ENCODE measurements at regions not wholly inside any gene's neighbourhood (a gene's known extent, or its start where the extent isn't known, plus 50 kb on each side); places are given as distances from the start of the nearest gene placed in this dataset.

DNA sequence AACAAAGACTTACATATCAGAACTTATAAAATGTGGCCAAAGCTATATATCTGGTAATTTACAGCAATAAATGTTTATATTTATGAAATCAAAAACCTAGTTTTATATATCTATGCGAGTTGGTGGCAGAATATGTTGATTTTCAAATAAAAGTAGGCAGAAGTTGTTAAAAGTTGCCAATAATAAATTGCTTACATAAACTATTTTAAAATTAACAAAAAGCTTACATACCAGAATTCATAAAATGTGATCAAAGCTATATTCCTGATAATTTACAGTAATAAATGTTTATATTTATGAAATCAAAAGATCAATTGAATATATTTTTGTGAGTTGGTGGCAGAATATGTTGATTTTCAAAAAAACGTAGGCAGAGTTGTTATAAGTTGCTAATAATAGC is 451.8 kb upstream of the KHDRBS2 start:
- ChIA-PET CTCF (ENCODE audit: low intra/inter-chr PET ratio) (no interaction called here), POLR2A (interaction anchor here (0.6 kb wide), 1 partner anchor 174 kb away, joined by 3 read pairs; no protein-coding TSS in a partner anchor)
- no peaks in the 10 kb centered on the region for H3K79me2 ChIP-seq (ENCODE audit: control insufficient read depth, insufficient read depth, low read length)
- 0% methylated on average over 2 of the region's 2 CpGs for WGBS (ENCODE audit: insufficient coverage, low coverage, missing lambda C conversion rate)
- H3K4me1 ChIP-seq (replicated peaks in 1 of 2; ENCODE audit: control insufficient read depth in 2 of 2, insufficient read depth in 2 of 2, low read length in 2 of 2): no peaks in the 10 kb centered on the region
- in situ Hi-C loops (cut with MboI): no loop called here
- H3K36me3 ChIP-seq (ENCODE audit: control insufficient read depth, insufficient read depth, low read length): no peaks in the 10 kb centered on the region
- no peak overlapping the region for H3K9ac ChIP-seq (ENCODE audit: insufficient read depth in 1 of 2, low read depth in 2 of 2, low read length in 2 of 2)
- H3K9me3 ChIP-seq (replicated peaks; ENCODE audit: control insufficient read depth, insufficient read depth, low read depth, low read length): no peaks in the 10 kb centered on the region
- DNase-seq (ENCODE audit: extremely low read depth in 1 of 4, low spot score in 3 of 4) (no peak), ATAC-seq (no peak), FAIRE-seq (no peak)
- H2AFZ ChIP-seq (ENCODE audit: low read depth, low read length): no peak overlapping the region
- H3K27me3 ChIP-seq (ENCODE audit: control insufficient read depth in 2 of 2, insufficient read depth in 2 of 2, low read length in 2 of 2): no peaks in the 10 kb centered on the region
- no peaks in the 10 kb centered on the region for H3K9me1 ChIP-seq (ENCODE audit: control insufficient read depth, insufficient read depth, low read length)
- H3K4me2 ChIP-seq (ENCODE audit: insufficient read depth, low read length): no peak overlapping the region
- no peaks in the 10 kb centered on the region for H4K20me1 ChIP-seq (replicated peaks; ENCODE audit: control insufficient read depth, insufficient read depth, low read length)
- no TSS peak for BruUV-seq (replicated peaks)
- no peak overlapping the region for H3K4me3 ChIP-seq
- intact Hi-C loops (cut with micrococcal nuclease): no loop called here
- peak; percentile 25; the same call in 1 of the 2 replicates for TF ChIP-seq ZNF316 (IDR thresholded peaks at IDR 0.05)
- TF ChIP-seq, protein P1, sequence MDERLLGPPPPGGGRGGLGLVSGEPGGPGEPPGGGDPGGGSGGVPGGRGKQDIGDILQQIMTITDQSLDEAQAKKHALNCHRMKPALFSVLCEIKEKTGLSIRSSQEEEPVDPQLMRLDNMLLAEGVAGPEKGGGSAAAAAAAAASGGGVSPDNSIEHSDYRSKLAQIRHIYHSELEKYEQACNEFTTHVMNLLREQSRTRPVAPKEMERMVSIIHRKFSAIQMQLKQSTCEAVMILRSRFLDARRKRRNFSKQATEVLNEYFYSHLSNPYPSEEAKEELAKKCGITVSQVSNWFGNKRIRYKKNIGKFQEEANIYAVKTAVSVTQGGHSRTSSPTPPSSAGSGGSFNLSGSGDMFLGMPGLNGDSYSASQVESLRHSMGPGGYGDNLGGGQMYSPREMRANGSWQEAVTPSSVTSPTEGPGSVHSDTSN (CRISPR knock-in tag; IDR thresholded peaks at IDR 0.05; ENCODE audit: low read depth): no peak
- TF ChIP-seq, protein P1 (tag; conservative IDR thresholded peaks at IDR 0.05; ENCODE audit: low read depth): no peak
- no peak overlapping the region for H3K27ac ChIP-seq (ENCODE audit: extremely low read depth, low read depth, low read length)

DNA sequence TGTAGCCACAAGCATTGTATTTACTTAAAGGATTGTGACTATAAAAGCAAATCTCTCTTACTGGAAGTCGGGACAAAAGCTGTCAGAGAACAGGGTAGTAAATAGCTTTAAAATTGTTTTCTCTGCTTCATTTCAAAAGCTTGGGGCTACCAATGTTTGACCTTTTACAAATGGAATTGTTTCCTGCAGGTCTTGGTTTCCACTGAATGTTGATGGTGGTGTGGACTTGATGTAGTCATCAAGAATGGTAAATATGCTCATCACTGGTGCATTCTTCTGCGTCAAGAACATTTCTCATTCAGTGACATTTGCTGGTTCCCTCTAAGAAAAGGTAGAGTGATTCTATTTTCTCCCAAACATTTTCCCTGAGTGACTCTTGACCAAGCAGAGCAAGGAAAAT is 435.4 kb upstream of the KHDRBS2 start:
- ChIA-PET POLR2A (no interaction called here), CTCF (ENCODE audit: low intra/inter-chr PET ratio) (no interaction called here)
- no peaks in the 10 kb centered on the region for H3K4me1 ChIP-seq (replicated peaks in 1 of 2; ENCODE audit: control insufficient read depth in 2 of 2, insufficient read depth in 2 of 2, low read length in 2 of 2)
- H3K4me2 ChIP-seq (ENCODE audit: insufficient read depth, low read length): no peak overlapping the region
- no peaks in the 10 kb centered on the region for H3K36me3 ChIP-seq (ENCODE audit: control insufficient read depth, insufficient read depth, low read length)
- H2AFZ ChIP-seq (ENCODE audit: low read depth, low read length): no peak overlapping the region
- H3K4me3 ChIP-seq: no peak overlapping the region
- WGBS (ENCODE audit: insufficient coverage, low coverage, missing lambda C conversion rate): 0% methylated on average over 2 of the region's 2 CpGs
- DNase-seq (ENCODE audit: extremely low read depth in 1 of 4, low spot score in 3 of 4) (no peak), ATAC-seq (no peak), FAIRE-seq (no peak)
- no TSS peak for BruUV-seq (replicated peaks)
- H3K9me1 ChIP-seq (ENCODE audit: control insufficient read depth, insufficient read depth, low read length): no peaks in the 10 kb centered on the region
- no peaks in the 10 kb centered on the region for H3K27me3 ChIP-seq (ENCODE audit: control insufficient read depth in 2 of 2, insufficient read depth in 2 of 2, low read length in 2 of 2)
- H4K20me1 ChIP-seq (replicated peaks; ENCODE audit: control insufficient read depth, insufficient read depth, low read length): no peaks in the 10 kb centered on the region
- H3K9me3 ChIP-seq (replicated peaks; ENCODE audit: control insufficient read depth, insufficient read depth, low read depth, low read length): no peaks in the 10 kb centered on the region
- no peak overlapping the region for H3K9ac ChIP-seq (ENCODE audit: insufficient read depth in 1 of 2, low read depth in 2 of 2, low read length in 2 of 2)
- in situ Hi-C loops (cut with MboI) (no loop called here), intact Hi-C loops (cut with micrococcal nuclease) (no loop called here)
- no peak overlapping the region for H3K27ac ChIP-seq (ENCODE audit: extremely low read depth, low read depth, low read length)
- no peaks in the 10 kb centered on the region for H3K79me2 ChIP-seq (ENCODE audit: control insufficient read depth, insufficient read depth, low read length)
- TF ChIP-seq, protein P2, sequence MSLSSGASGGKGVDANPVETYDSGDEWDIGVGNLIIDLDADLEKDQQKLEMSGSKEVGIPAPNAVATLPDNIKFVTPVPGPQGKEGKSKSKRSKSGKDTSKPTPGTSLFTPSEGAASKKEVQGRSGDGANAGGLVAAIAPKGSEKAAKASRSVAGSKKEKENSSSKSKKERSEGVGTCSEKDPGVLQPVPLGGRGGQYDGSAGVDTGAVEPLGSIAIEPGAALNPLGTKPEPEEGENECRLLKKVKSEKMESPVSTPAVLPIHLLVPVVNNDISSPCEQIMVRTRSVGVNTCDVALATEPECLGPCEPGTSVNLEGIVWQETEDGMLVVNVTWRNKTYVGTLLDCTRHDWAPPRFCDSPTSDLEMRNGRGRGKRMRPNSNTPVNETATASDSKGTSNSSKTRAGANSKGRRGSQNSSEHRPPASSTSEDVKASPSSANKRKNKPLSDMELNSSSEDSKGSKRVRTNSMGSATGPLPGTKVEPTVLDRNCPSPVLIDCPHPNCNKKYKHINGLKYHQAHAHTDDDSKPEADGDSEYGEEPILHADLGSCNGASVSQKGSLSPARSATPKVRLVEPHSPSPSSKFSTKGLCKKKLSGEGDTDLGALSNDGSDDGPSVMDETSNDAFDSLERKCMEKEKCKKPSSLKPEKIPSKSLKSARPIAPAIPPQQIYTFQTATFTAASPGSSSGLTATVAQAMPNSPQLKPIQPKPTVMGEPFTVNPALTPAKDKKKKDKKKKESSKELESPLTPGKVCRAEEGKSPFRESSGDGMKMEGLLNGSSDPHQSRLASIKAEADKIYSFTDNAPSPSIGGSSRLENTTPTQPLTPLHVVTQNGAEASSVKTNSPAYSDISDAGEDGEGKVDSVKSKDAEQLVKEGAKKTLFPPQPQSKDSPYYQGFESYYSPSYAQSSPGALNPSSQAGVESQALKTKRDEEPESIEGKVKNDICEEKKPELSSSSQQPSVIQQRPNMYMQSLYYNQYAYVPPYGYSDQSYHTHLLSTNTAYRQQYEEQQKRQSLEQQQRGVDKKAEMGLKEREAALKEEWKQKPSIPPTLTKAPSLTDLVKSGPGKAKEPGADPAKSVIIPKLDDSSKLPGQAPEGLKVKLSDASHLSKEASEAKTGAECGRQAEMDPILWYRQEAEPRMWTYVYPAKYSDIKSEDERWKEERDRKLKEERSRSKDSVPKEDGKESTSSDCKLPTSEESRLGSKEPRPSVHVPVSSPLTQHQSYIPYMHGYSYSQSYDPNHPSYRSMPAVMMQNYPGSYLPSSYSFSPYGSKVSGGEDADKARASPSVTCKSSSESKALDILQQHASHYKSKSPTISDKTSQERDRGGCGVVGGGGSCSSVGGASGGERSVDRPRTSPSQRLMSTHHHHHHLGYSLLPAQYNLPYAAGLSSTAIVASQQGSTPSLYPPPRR (CRISPR knock-in tag; IDR thresholded peaks at IDR 0.05; ENCODE audit: borderline replicate concordance): no peak
- TF ChIP-seq CBFB (CRISPR knock-in tag; IDR thresholded peaks at IDR 0.05) (no peak), ZNF436 (CRISPR knock-in tag; IDR thresholded peaks at IDR 0.05) (no peak), ADNP (tag; IDR thresholded peaks at IDR 0.05) (no peak), BCOR (IDR thresholded peaks at IDR 0.05) (no peak), BRF1 (IDR thresholded peaks at IDR 0.05; ENCODE audit: borderline replicate concordance, extremely low read depth, insufficient read length) (no peak), KDM1A (IDR thresholded peaks at IDR 0.05) (no peak), ZNF444 (CRISPR knock-in tag; IDR thresholded peaks at IDR 0.05) (no peak)

Data from K562 (cell line).